ENCODE measurements at regions not wholly inside any gene's neighbourhood (a gene's known extent, or its start where the extent isn't known, plus 50 kb on each side); places are given as distances from the start of the nearest gene placed in this dataset.

- TF ChIP-seq, protein P1, sequence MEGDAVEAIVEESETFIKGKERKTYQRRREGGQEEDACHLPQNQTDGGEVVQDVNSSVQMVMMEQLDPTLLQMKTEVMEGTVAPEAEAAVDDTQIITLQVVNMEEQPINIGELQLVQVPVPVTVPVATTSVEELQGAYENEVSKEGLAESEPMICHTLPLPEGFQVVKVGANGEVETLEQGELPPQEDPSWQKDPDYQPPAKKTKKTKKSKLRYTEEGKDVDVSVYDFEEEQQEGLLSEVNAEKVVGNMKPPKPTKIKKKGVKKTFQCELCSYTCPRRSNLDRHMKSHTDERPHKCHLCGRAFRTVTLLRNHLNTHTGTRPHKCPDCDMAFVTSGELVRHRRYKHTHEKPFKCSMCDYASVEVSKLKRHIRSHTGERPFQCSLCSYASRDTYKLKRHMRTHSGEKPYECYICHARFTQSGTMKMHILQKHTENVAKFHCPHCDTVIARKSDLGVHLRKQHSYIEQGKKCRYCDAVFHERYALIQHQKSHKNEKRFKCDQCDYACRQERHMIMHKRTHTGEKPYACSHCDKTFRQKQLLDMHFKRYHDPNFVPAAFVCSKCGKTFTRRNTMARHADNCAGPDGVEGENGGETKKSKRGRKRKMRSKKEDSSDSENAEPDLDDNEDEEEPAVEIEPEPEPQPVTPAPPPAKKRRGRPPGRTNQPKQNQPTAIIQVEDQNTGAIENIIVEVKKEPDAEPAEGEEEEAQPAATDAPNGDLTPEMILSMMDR (IDR thresholded peaks at IDR 0.05): no peak
- TF ChIP-seq POLR2A (IDR thresholded peaks at IDR 0.05): no peak
These were observed 188.1 kb upstream of the ZNF469 start for GRCh38 chr16:88194397-88195268.

All from adrenal gland (tissue), 5 donors.